ENCODE measurements at regions not wholly inside any gene's neighbourhood (a gene's known extent, or its start where the extent isn't known, plus 50 kb on each side); places are given as distances from the start of the nearest gene placed in this dataset.

GRCh38 chr22:27609451-27609888 lies 192.1 kb downstream of the MN1 start:
- TF ChIP-seq CTCF (IDR thresholded peaks at IDR 0.05 in 4 of 5, conservative IDR thresholded peaks at IDR 0.05 in 1 of 5) = no peak
- no peak for TF ChIP-seq POLR2A (IDR thresholded peaks at IDR 0.05)

Measured in gastrocnemius medialis (tissue), 4 donors.